CD4-positive, CD25-positive, alpha-beta regulatory T cell (primary cell): ENCODE measurements at regions not wholly inside any gene's neighbourhood (a gene's known extent, or its start where the extent isn't known, plus 50 kb on each side); places are given as distances from the start of the nearest gene placed in this dataset.

Experiments
- ATAC-seq, 2 donors: fragments of 150-1000 bp; cut with Tn5 transposase; one replicate each; pipeline ENCODE4 v1.10.0; 2021; ENCODE audit warnings: low read depth in 2 of 2, moderate number of reproducible peaks in 2 of 2, moderate library complexity in 1 of 2
- DNase-seq, 3 donors: peaks; one replicate each; pipeline versions ENCODE4 v3.0.0 to v3.0.0-alpha.2; 2012 to 2022; ENCODE audit warnings: mixed read lengths in 1 of 3
- H3K27ac ChIP-seq: one replicate; pipeline ENCODE4 v1.7.0; 2013; ENCODE audit warnings: mild to moderate bottlenecking, low read length; ENCODE audit not compliant: insufficient read depth, poor library complexity, severe bottlenecking
- H3K27me3 ChIP-seq: one replicate; pipeline ENCODE4 v1.7.0; 2013; ENCODE audit warnings: low read length; ENCODE audit not compliant: control insufficient read depth, insufficient read depth
- H3K36me3 ChIP-seq: one replicate; pipeline ENCODE4 v1.7.0; 2013; ENCODE audit warnings: mild to moderate bottlenecking, low read length, moderate library complexity; ENCODE audit not compliant: control insufficient read depth, insufficient read depth
- H3K4me1 ChIP-seq: 2 replicates; pipeline ENCODE4 v1.7.0; 2013; ENCODE audit warnings: mild to moderate bottlenecking, low read length; ENCODE audit not compliant: insufficient read depth, control insufficient read depth, poor library complexity, severe bottlenecking
- H3K4me3 ChIP-seq: one replicate; pipeline ENCODE4 v1.7.0; 2013; ENCODE audit warnings: low read depth, mild to moderate bottlenecking, low read length, moderate library complexity
- H3K9me3 ChIP-seq, 2 experiments: 1 replicate in 1 of 2; 2 replicates in 1 of 2; pipeline ENCODE4 v1.7.0; 2013; ENCODE audit warnings: low read length in 2 of 2, mild to moderate bottlenecking in 1 of 2, moderate library complexity in 1 of 2; ENCODE audit not compliant: control insufficient read depth in 2 of 2
- H3K27ac Mint-ChIP-seq, 3 donors: one replicate each; pipeline ENCODE4 v1.8.0; 2020 to 2022; ENCODE audit warnings: mild to moderate bottlenecking in 3 of 3, mixed read lengths in 3 of 3, moderate library complexity in 2 of 3
- H3K27me3 Mint-ChIP-seq: one replicate; pipeline ENCODE4 v1.8.0; 2022; ENCODE audit warnings: mild to moderate bottlenecking, mixed read lengths
- H3K36me3 Mint-ChIP-seq: one replicate; pipeline ENCODE4 v1.8.0; 2020; ENCODE audit warnings: mixed read lengths
- H3K4me1 Mint-ChIP-seq, 4 donors: one replicate each; pipeline ENCODE4 v1.8.0; 2020 to 2022; ENCODE audit warnings: mixed read lengths in 4 of 4, mild to moderate bottlenecking in 1 of 4
- H3K4me3 Mint-ChIP-seq, 4 donors: one replicate each; pipeline ENCODE4 v1.8.0; 2020 to 2022; ENCODE audit warnings: mild to moderate bottlenecking in 4 of 4, mixed read lengths in 4 of 4, moderate library complexity in 3 of 4
- H3K9me3 Mint-ChIP-seq, 7 donors: one replicate each; pipeline ENCODE4 v1.8.0; 2020 to 2022; ENCODE audit warnings: mixed read lengths in 7 of 7, mild to moderate bottlenecking in 3 of 7, moderate library complexity in 2 of 7

GRCh38 chrX:78476701-78477100 lies 149.3 kb upstream of the CYSLTR1 start:
- H3K27me3 Mint-ChIP-seq: peaks cover 10% of the 10 kb centered on the region
- no peaks in the 10 kb centered on the region for H3K9me3 ChIP-seq
- no peaks in the 10 kb centered on the region for H3K4me1 Mint-ChIP-seq

GRCh38 chrX:78456909-78457308 lies 129.5 kb upstream of the CYSLTR1 start:
- H3K9me3 ChIP-seq: no peaks in the 10 kb centered on the region
- no peaks in the 10 kb centered on the region for H3K27me3 Mint-ChIP-seq
- no peak overlapping the region for H3K4me3 ChIP-seq
- H3K4me1 ChIP-seq: no peaks in the 10 kb centered on the region
- H3K9me3 Mint-ChIP-seq: peaks cover 0 to 8% (median 0%) of the 10 kb centered on the region in 7 donors
- H3K27ac Mint-ChIP-seq: no peak overlapping the region
- H3K4me3 Mint-ChIP-seq: no peak overlapping the region
- no peak overlapping the region for H3K27ac ChIP-seq
- H3K36me3 ChIP-seq: no peaks in the 10 kb centered on the region
- ATAC-seq: no peak
- no peak for DNase-seq
- H3K36me3 Mint-ChIP-seq: no peaks in the 10 kb centered on the region
- H3K4me1 Mint-ChIP-seq: no peaks in the 10 kb centered on the region
- H3K27me3 ChIP-seq: no peaks in the 10 kb centered on the region

More at GRCh38 chrX:78476701-78477100, 149.3 kb upstream of the CYSLTR1 start:
- no peaks in the 10 kb centered on the region for H3K36me3 Mint-ChIP-seq
- peaks cover 0 to 4% (median 0%) of the 10 kb centered on the region in 7 donors for H3K9me3 Mint-ChIP-seq
- DNase-seq (no peak), ATAC-seq (no peak)
- no peak overlapping the region for H3K4me3 ChIP-seq
- H3K27ac Mint-ChIP-seq: no peak overlapping the region
- H3K27me3 ChIP-seq: no peaks in the 10 kb centered on the region
- H3K4me1 ChIP-seq: no peaks in the 10 kb centered on the region
- no peak overlapping the region for H3K27ac ChIP-seq
- no peak overlapping the region for H3K4me3 Mint-ChIP-seq
- H3K36me3 ChIP-seq: no peaks in the 10 kb centered on the region

GRCh38 chrX:78455901-78456300 lies 128.5 kb upstream of the CYSLTR1 start:
- ATAC-seq: no peak
- Mint-ChIP-seq H3K27me3 (no peaks in the 10 kb centered on the region), H3K27ac (no peak overlapping the region), H3K9me3 (peaks cover 0 to 9% (median 0%) of the 10 kb centered on the region in 7 donors), H3K36me3 (no peaks in the 10 kb centered on the region), H3K4me1 (no peaks in the 10 kb centered on the region), H3K4me3 (no peak overlapping the region)
- Histone ChIP-seq H3K4me1 (no peaks in the 10 kb centered on the region), H3K4me3 (no peak overlapping the region), H3K27me3 (no peaks in the 10 kb centered on the region), H3K27ac (no peak overlapping the region), H3K36me3 (no peaks in the 10 kb centered on the region), H3K9me3 (peaks cover 0 to 1% of the 10 kb centered on the region in 2 experiments)
- DNase-seq: no peak

- Histone ChIP-seq H3K27ac (no peak overlapping the region), H3K9me3 (peaks cover 0 to 1% of the 10 kb centered on the region in 2 experiments), H3K36me3 (no peaks in the 10 kb centered on the region), H3K4me1 (no peaks in the 10 kb centered on the region), H3K27me3 (no peaks in the 10 kb centered on the region), H3K4me3 (no peak overlapping the region)
- Mint-ChIP-seq H3K27ac (peak overlapping the region in 1 of 3 donors; percentile 63), H3K36me3 (no peaks in the 10 kb centered on the region), H3K4me3 (no peak overlapping the region), H3K4me1 (no peaks in the 10 kb centered on the region), H3K27me3 (no peaks in the 10 kb centered on the region), H3K9me3 (peaks cover 0 to 6% (median 3%) of the 10 kb centered on the region in 7 donors)
- ATAC-seq (no peak), DNase-seq (no peak)
These were observed 124.9 kb upstream of the CYSLTR1 start for GRCh38 chrX:78452356-78452755.

- no peaks in the 10 kb centered on the region for H3K27me3 ChIP-seq
- no peaks in the 10 kb centered on the region for H3K9me3 ChIP-seq
- no peak overlapping the region for H3K27ac ChIP-seq
- H3K27ac Mint-ChIP-seq: no peak overlapping the region
- ATAC-seq (no peak), DNase-seq (no peak)
- H3K4me3 ChIP-seq: no peak overlapping the region
- H3K4me1 Mint-ChIP-seq: no peaks in the 10 kb centered on the region
- no peaks in the 10 kb centered on the region for H3K36me3 ChIP-seq
- H3K4me3 Mint-ChIP-seq: no peak overlapping the region
- H3K9me3 Mint-ChIP-seq: peaks cover 0 to 7% (median 0%) of the 10 kb centered on the region in 7 donors
- H3K36me3 Mint-ChIP-seq: no peaks in the 10 kb centered on the region
- H3K27me3 Mint-ChIP-seq: no peaks in the 10 kb centered on the region
- H3K4me1 ChIP-seq: no peaks in the 10 kb centered on the region
These were observed 110.2 kb upstream of the CYSLTR1 start for GRCh38 chrX:78437621-78438020.

GRCh38 chrX:78429172-78429571 lies 101.8 kb upstream of the CYSLTR1 start:
- ATAC-seq (no peak), DNase-seq (no peak)
- Mint-ChIP-seq H3K27ac (no peak overlapping the region), H3K4me1 (no peaks in the 10 kb centered on the region), H3K4me3 (no peak overlapping the region), H3K36me3 (no peaks in the 10 kb centered on the region), H3K27me3 (peaks cover 5% of the 10 kb centered on the region), H3K9me3 (peaks cover 0 to 8% (median 0%) of the 10 kb centered on the region in 7 donors)
- H3K9me3 ChIP-seq: no peaks in the 10 kb centered on the region
- no peaks in the 10 kb centered on the region for H3K4me1 ChIP-seq
- no peaks in the 10 kb centered on the region for H3K27me3 ChIP-seq
- H3K27ac ChIP-seq: no peak overlapping the region
- no peaks in the 10 kb centered on the region for H3K36me3 ChIP-seq
- H3K4me3 ChIP-seq: no peak overlapping the region

- Mint-ChIP-seq H3K4me3 (no peak overlapping the region), H3K27ac (no peak overlapping the region), H3K27me3 (no peaks in the 10 kb centered on the region), H3K9me3 (peaks cover 0 to 18% (median 5%) of the 10 kb centered on the region in 7 donors), H3K36me3 (no peaks in the 10 kb centered on the region), H3K4me1 (no peaks in the 10 kb centered on the region)
- H3K27me3 ChIP-seq: no peaks in the 10 kb centered on the region
- no peak overlapping the region for H3K27ac ChIP-seq
- H3K9me3 ChIP-seq: peaks cover 9 to 10% of the 10 kb centered on the region in 2 experiments
- DNase-seq (no peak), ATAC-seq (no peak)
- H3K4me3 ChIP-seq: no peak overlapping the region
- no peaks in the 10 kb centered on the region for H3K36me3 ChIP-seq
- H3K4me1 ChIP-seq: no peaks in the 10 kb centered on the region
These were observed 61.3 kb upstream of the CYSLTR1 start for GRCh38 chrX:78388663-78389062.

- Mint-ChIP-seq H3K4me1 (no peaks in the 10 kb centered on the region), H3K9me3 (peaks cover 0 to 18% (median 5%) of the 10 kb centered on the region in 7 donors), H3K4me3 (peak overlapping the region in 1 of 4 donors; percentile 73), H3K27ac (no peak overlapping the region), H3K36me3 (no peaks in the 10 kb centered on the region), H3K27me3 (no peaks in the 10 kb centered on the region)
- ATAC-seq (no peak), DNase-seq (no peak)
- no peaks in the 10 kb centered on the region for H3K4me1 ChIP-seq
- no peak overlapping the region for H3K27ac ChIP-seq
- H3K9me3 ChIP-seq: peaks cover 9 to 10% of the 10 kb centered on the region in 2 experiments
- H3K36me3 ChIP-seq: no peaks in the 10 kb centered on the region
- no peaks in the 10 kb centered on the region for H3K27me3 ChIP-seq
- H3K4me3 ChIP-seq: no peak overlapping the region
These were observed 60.0 kb upstream of the CYSLTR1 start for GRCh38 chrX:78387364-78387763.
